A673 (cell line): ENCODE measurements at regions not wholly inside any gene's neighbourhood (a gene's known extent, or its start where the extent isn't known, plus 50 kb on each side); places are given as distances from the start of the nearest gene placed in this dataset.

Experiments
- EZH2 ChIP-seq: fragments of 200-600 bp; sonication (generic); IDR thresholded peaks from 2 replicates; pipeline ENCODE4 v1.6.1; 2017; ENCODE audit warnings: borderline replicate concordance, low read depth, mild to moderate bottlenecking, mixed read lengths, antibody characterized with exemption, low read length; ENCODE audit not compliant: poor library complexity, severe bottlenecking
- TF ChIP-seq, protein P1 (sequence below): fragments of 300-800, 200-600 bp; sonication (generic); conservative IDR thresholded peaks from 2 replicates; pipeline ENCODE4 v1.5.1; 2017; ENCODE audit warnings: low read depth, mild to moderate bottlenecking, antibody characterized with exemption, low read length, moderate library complexity, mixed read lengths

DNA sequence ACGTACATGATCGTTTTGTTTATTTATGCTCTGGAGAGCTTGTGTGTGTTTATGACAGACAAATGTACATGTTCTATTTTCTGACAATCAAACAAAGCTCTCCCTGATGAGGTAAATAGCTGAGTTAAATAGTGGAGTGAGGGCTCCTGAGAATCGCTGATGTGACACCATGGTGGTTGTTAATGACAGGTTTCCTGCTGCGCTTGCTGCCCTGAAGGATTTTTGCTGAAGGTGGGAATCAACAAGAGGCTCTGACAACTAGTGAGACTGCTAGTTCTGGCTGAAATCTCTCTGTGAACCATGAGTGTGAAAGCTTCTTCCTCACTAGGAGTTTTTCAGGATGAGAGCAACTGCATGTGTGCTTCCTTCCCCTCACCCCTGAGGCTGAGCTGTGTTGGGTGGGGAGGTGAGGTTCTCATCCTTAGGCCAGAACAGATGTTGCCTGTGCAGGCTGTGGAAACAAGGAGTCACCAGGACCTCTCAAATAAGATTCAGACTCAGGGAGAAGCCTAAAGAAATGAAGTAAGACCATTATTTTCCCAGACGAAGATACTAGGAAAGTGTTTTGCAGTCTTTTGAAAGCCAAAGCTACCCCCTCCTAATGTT is 173.4 kb upstream of the JADE1 start:
- TF ChIP-seq, protein P1, sequence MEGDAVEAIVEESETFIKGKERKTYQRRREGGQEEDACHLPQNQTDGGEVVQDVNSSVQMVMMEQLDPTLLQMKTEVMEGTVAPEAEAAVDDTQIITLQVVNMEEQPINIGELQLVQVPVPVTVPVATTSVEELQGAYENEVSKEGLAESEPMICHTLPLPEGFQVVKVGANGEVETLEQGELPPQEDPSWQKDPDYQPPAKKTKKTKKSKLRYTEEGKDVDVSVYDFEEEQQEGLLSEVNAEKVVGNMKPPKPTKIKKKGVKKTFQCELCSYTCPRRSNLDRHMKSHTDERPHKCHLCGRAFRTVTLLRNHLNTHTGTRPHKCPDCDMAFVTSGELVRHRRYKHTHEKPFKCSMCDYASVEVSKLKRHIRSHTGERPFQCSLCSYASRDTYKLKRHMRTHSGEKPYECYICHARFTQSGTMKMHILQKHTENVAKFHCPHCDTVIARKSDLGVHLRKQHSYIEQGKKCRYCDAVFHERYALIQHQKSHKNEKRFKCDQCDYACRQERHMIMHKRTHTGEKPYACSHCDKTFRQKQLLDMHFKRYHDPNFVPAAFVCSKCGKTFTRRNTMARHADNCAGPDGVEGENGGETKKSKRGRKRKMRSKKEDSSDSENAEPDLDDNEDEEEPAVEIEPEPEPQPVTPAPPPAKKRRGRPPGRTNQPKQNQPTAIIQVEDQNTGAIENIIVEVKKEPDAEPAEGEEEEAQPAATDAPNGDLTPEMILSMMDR, result no peak
- TF ChIP-seq EZH2, result no peak
